Stimulated activated CD8-positive, alpha-beta memory T cell treated with anti-CD3 and anti-CD28 coated beads, Interleukin-4, amount 100 ng/mL, for 24 hours (primary cell): ENCODE measurements at regions not wholly inside any gene's neighbourhood (a gene's known extent, or its start where the extent isn't known, plus 50 kb on each side); places are given as distances from the start of the nearest gene placed in this dataset.
"Not testable (repeated sequence)": the region's sequence is repeated elsewhere in the genome, so short reads cannot be mapped to it uniquely, and the experiment has no call there.

Source experiments
- DNase-seq: peaks from one replicate; pipeline ENCODE4 v3.0.0-alpha.2; 2020; ENCODE audit warnings: low read depth

- no peak for DNase-seq
Observed at GRCh38 chr12:62008703-62009102, 251.5 kb upstream of the USP15 start.

GRCh38 chr12:62009445-62009844 lies 250.8 kb upstream of the USP15 start:
- DNase-seq, result no peak

- not testable (repeated sequence) for DNase-seq
Observed at GRCh38 chr12:62010331-62010906, 249.8 kb upstream of the USP15 start.

- not testable (repeated sequence) for DNase-seq
Observed at GRCh38 chr12:62010973-62011372, 249.2 kb upstream of the USP15 start.

GRCh38 chr12:62014330-62014729 lies 245.9 kb upstream of the USP15 start:
- DNase-seq, result no peak

GRCh38 chr12:62016021-62016420 lies 244.2 kb upstream of the USP15 start:
- DNase-seq, result no peak

GRCh38 chr12:62021808-62022207 lies 238.4 kb upstream of the USP15 start:
- DNase-seq, result no peak

GRCh38 chr12:62028536-62028935 lies 231.7 kb upstream of the USP15 start:
- DNase-seq, result no peak

GRCh38 chr12:62032870-62033269 lies 227.3 kb upstream of the USP15 start:
- DNase-seq, result no peak

GRCh38 chr12:62044450-62045135 lies 215.6 kb upstream of the USP15 start:
- no peak for DNase-seq

- DNase-seq, result no peak
Observed at GRCh38 chr12:62045211-62045610, 215.0 kb upstream of the USP15 start.

GRCh38 chr12:62050785-62051184 lies 209.4 kb upstream of the USP15 start:
- no peak for DNase-seq

GRCh38 chr12:62069976-62070375 lies 190.2 kb upstream of the USP15 start:
- DNase-seq, result no peak

- DNase-seq, result not testable (repeated sequence)
Observed at GRCh38 chr12:62073236-62073635, 187.0 kb upstream of the USP15 start.

- no peak for DNase-seq
Observed at GRCh38 chr12:62075870-62076269, 184.3 kb upstream of the USP15 start.

GRCh38 chr12:62078020-62078419 lies 182.2 kb upstream of the USP15 start:
- no peak for DNase-seq

- no peak for DNase-seq
Observed at GRCh38 chr12:62082448-62082847, 177.8 kb upstream of the USP15 start.

GRCh38 chr12:62098132-62098531 lies 162.1 kb upstream of the USP15 start:
- DNase-seq, result no peak

GRCh38 chr12:62103748-62104147 lies 156.5 kb upstream of the USP15 start:
- DNase-seq, result no peak

GRCh38 chr12:62106547-62107185 lies 153.5 kb upstream of the USP15 start:
- DNase-seq, result no peak

- no peak for DNase-seq
Observed at GRCh38 chr12:62113366-62114011, 146.7 kb upstream of the USP15 start.

GRCh38 chr12:62116986-62117385 lies 143.2 kb upstream of the USP15 start:
- no peak for DNase-seq

GRCh38 chr12:62123721-62124203 lies 136.4 kb upstream of the USP15 start:
- peak; percentile 4 for DNase-seq
